Spleen (tissue), 7 donors: ENCODE measurements at regions not wholly inside any gene's neighbourhood (a gene's known extent, or its start where the extent isn't known, plus 50 kb on each side); places are given as distances from the start of the nearest gene placed in this dataset.

Experiments
- CTCF ChIP-seq, 11 experiments: fragments of 200-600 bp in 7 of 11; fragments of 450-650 bp in 4 of 11; sonication (generic) in 4 of 11; IDR thresholded peaks in 8 of 11; conservative IDR thresholded peaks in 3 of 11; 1 replicate in 7 of 11; 2 replicates in 4 of 11; pipeline versions ENCODE4 v1.4.0 to v1.8.0; 2016 to 2021; ENCODE audit warnings: antibody characterized with exemption in 11 of 11, inconsistent platforms in 4 of 11, mild to moderate bottlenecking in 1 of 11
- POLR2AphosphoS5 ChIP-seq, 3 donors: sonication (generic); formaldehyde crosslinking; IDR thresholded peaks; one replicate each; pipeline ENCODE4 v1.5.1; 2017; ENCODE audit warnings: antibody characterized with exemption in 3 of 3
- donor health status: DM: no; HTN: no; CAD: no; lungs with moderate emphysema.
- donor health status: DM: no; HTN: no; CAD: no.
- donor health status: DM: no; HTN: no; CAD: no.

GRCh38 chr3:65044401-65044800 is 356.6 kb upstream of the ADAMTS9 start:
- TF ChIP-seq CTCF (IDR thresholded peaks at IDR 0.05 in 8 of 11, conservative IDR thresholded peaks at IDR 0.05 in 3 of 11) (no peak), POLR2AphosphoS5 (IDR thresholded peaks at IDR 0.05) (no peak)
